IMR-90 (cell line): ENCODE measurements at regions not wholly inside any gene's neighbourhood (a gene's known extent, or its start where the extent isn't known, plus 50 kb on each side); places are given as distances from the start of the nearest gene placed in this dataset.
"Not testable (repeated sequence)": the region's sequence is repeated elsewhere in the genome, so short reads cannot be mapped to it uniquely, and the experiment has no call there.

Experiments used
- ATAC-seq: fragments of 200-7000 bp; cut with Tn5 transposase; 2 replicates; pipeline ENCODE4 v1.9.1; 2020; ENCODE audit warnings: low read depth, mild to moderate bottlenecking, moderate library complexity
- BruUV-seq: library from RNA; stranded (reverse); fragments of 400-500 nt; replicated peaks from 2 replicates; lab custom pipeline; 2021; lab: Mats Ljungman, UMichigan
- CTCF ChIA-PET: fragments of 300-600 bp; formaldehyde crosslinking; extraction: SDS; loops from one replicate; lab custom pipeline; 2021; ENCODE audit warnings: antibody characterized with exemption; lab: Yijun Ruan, JAX
- POLR2A ChIA-PET: fragments of 300-600 bp; sonication (Branson Sonifier 250); formaldehyde crosslinking; loops from one replicate; lab custom pipeline; 2022; ENCODE audit warnings: antibody characterized with exemption; ENCODE audit not compliant: unreplicated experiment; lab: Charles Lee
- DNase-seq: peaks from one replicate; pipeline ENCODE4 v3.0.0; 2013
- H2AFZ ChIP-seq: replicated peaks from 2 replicates; pipeline ENCODE3; 2013; ENCODE audit warnings: low read length, mild to moderate bottlenecking; ENCODE audit not compliant: poor library complexity
- H2AK5ac ChIP-seq: 2 replicates; pipeline ENCODE4 v1.6.1; 2013; ENCODE audit warnings: low read depth, low read length, inconsistent platforms
- H2AK9ac ChIP-seq: replicated peaks from 2 replicates; pipeline ENCODE3; 2013; ENCODE audit warnings: mild to moderate bottlenecking, low read depth, low read length, moderate library complexity; ENCODE audit not compliant: poor library complexity
- H2BK120ac ChIP-seq: 2 replicates; pipeline ENCODE4 v1.6.1; 2013; ENCODE audit warnings: low read depth, low read length, inconsistent platforms
- H2BK15ac ChIP-seq: 3 replicates; pipeline ENCODE4 v1.6.1; 2013; ENCODE audit warnings: low read depth, low read length, inconsistent platforms
- H2BK20ac ChIP-seq: 2 replicates; pipeline ENCODE4 v1.6.1; 2013; ENCODE audit warnings: low read depth, mild to moderate bottlenecking, inconsistent platforms, low read length, moderate library complexity
- H2BK5ac ChIP-seq: 2 replicates; pipeline ENCODE4 v1.6.1; 2013; ENCODE audit warnings: mild to moderate bottlenecking, low read depth, low read length, inconsistent platforms; ENCODE audit not compliant: poor library complexity, severe bottlenecking
- H3K14ac ChIP-seq: replicated peaks from 2 replicates; pipeline ENCODE4 v1.6.1; 2013; ENCODE audit warnings: low read depth, low read length, inconsistent platforms
- H3K18ac ChIP-seq: 2 replicates; pipeline ENCODE4 v1.6.1; 2013; ENCODE audit warnings: low read depth, low read length, control low read depth
- H3K23ac ChIP-seq: 2 replicates; pipeline ENCODE4 v1.6.1; 2013; ENCODE audit warnings: low read depth, low read length, inconsistent platforms
- H3K27ac ChIP-seq: 2 replicates; pipeline ENCODE4 v1.5.1; 2013; ENCODE audit warnings: mild to moderate bottlenecking, control low read depth, low read length; ENCODE audit not compliant: insufficient read depth
- H3K27me3 ChIP-seq: 2 replicates; pipeline ENCODE4 v1.6.1; 2013; ENCODE audit warnings: low read length; ENCODE audit not compliant: control insufficient read depth, insufficient read depth
- H3K36me3 ChIP-seq: 2 replicates; pipeline ENCODE4 v1.6.1; 2013; ENCODE audit warnings: low read length, mixed read lengths; ENCODE audit not compliant: control insufficient read depth, insufficient read depth
- H3K4ac ChIP-seq: 2 replicates; pipeline ENCODE4 v1.6.1; 2013; ENCODE audit warnings: low read depth, low read length, inconsistent platforms
- H3K4me1 ChIP-seq: 2 replicates; pipeline ENCODE4 v1.6.1; 2013; ENCODE audit warnings: low read length, mixed read lengths; ENCODE audit not compliant: control insufficient read depth, insufficient read depth
- H3K4me2 ChIP-seq: 2 replicates; pipeline ENCODE4 v1.6.1; 2013; ENCODE audit warnings: low read depth, mild to moderate bottlenecking, control low read depth, low read length, moderate library complexity
- H3K4me3 ChIP-seq: 2 replicates; pipeline ENCODE4 v1.5.1; 2013; ENCODE audit warnings: low read depth, mild to moderate bottlenecking, control low read depth, low read length, moderate library complexity; ENCODE audit not compliant: insufficient read depth
- H3K56ac ChIP-seq: 2 replicates; pipeline ENCODE4 v1.6.1; 2013; ENCODE audit warnings: low read length, inconsistent platforms; ENCODE audit not compliant: insufficient read depth; ENCODE audit errors: extremely low read depth
- H3K79me1 ChIP-seq, 2 experiments: 2 replicates each; pipeline ENCODE4 v1.6.1; 2013; ENCODE audit warnings: low read length in 2 of 2, inconsistent platforms in 1 of 2, low read depth in 1 of 2
- H3K9ac ChIP-seq: 2 replicates; pipeline ENCODE4 v1.6.1; 2013; ENCODE audit warnings: low read depth, low read length, control low read depth
- H3K9me1 ChIP-seq: 2 replicates; pipeline ENCODE4 v1.6.1; 2013; ENCODE audit warnings: low read length, inconsistent platforms; ENCODE audit not compliant: insufficient read depth
- H3K9me3 ChIP-seq: 2 replicates; pipeline ENCODE4 v1.6.1; 2013; ENCODE audit warnings: low read length; ENCODE audit not compliant: control insufficient read depth, insufficient read depth
- H4K20me1 ChIP-seq: 2 replicates; pipeline ENCODE4 v1.6.1; 2013; ENCODE audit warnings: low read length, inconsistent platforms; ENCODE audit not compliant: insufficient read depth
- H4K5ac ChIP-seq: 2 replicates; pipeline ENCODE4 v1.6.1; 2013; ENCODE audit warnings: mild to moderate bottlenecking, low read depth, low read length, control low read depth
- H4K8ac ChIP-seq, 2 experiments: 2 replicates each; pipeline ENCODE4 v1.6.1; 2013; ENCODE audit warnings: low read depth in 2 of 2, low read length in 2 of 2, control low read depth in 1 of 2, inconsistent platforms in 1 of 2
- H4K91ac ChIP-seq: 2 replicates; pipeline ENCODE4 v1.6.1; 2013; ENCODE audit warnings: low read depth, low read length, inconsistent platforms; ENCODE audit not compliant: insufficient read depth
- CEBPB ChIP-seq: IDR thresholded peaks from 2 replicates; pipeline ENCODE4 v1.6.1; 2012; ENCODE audit warnings: low read depth, low read length, improper control_type of control experiment
- FOS ChIP-seq: fragments of 150-350 bp; IDR thresholded peaks from 2 replicates; pipeline ENCODE4 v1.6.1; 2016; ENCODE audit warnings: low read depth, low read length
- MAFK ChIP-seq: IDR thresholded peaks from 2 replicates; pipeline ENCODE4 v1.6.1; 2012; ENCODE audit warnings: low read depth, low read length, improper control_type of control experiment
- POLR2A ChIP-seq: IDR thresholded peaks from 2 replicates; pipeline ENCODE4 v1.6.1; 2012; ENCODE audit warnings: mild to moderate bottlenecking, low read depth, low read length
- RCOR1 ChIP-seq: IDR thresholded peaks from 2 replicates; pipeline ENCODE4 v1.6.1; 2012; ENCODE audit warnings: mild to moderate bottlenecking, low read length, improper control_type of control experiment; ENCODE audit not compliant: insufficient replicate concordance
- WGBS, 2 experiments: methylation state at CpG; one replicate each; pipeline versions ENCODE4 v1.1.5 to v1.1.7; 2013; ENCODE audit warnings: missing lambda C conversion rate in 2 of 2; ENCODE audit not compliant: insufficient read length in 1 of 2; ENCODE audit errors: extremely low coverage in 2 of 2; 5-methylcytosine and 5-hydroxymethylcytosine counted together
- dilution Hi-C: fragments of 300-500 bp; cut with HindIII; formaldehyde crosslinking; loops from one replicate; pipeline ENCODE4 v1.14.3; 2018; ENCODE audit warnings: low sequenced_read_pairs; ENCODE audit not compliant: unreplicated experiment
- in situ Hi-C: fragments of 300-500 bp; cut with MboI; formaldehyde crosslinking; loops from 3 replicates; pipeline ENCODE4 v1.14.3; 2019; ENCODE audit warnings: low sequenced_read_pairs, inconsistent platforms, mixed read lengths
- intact Hi-C: fragments of 100-400 bp; cut with micrococcal nuclease; formaldehyde crosslinking; loops from 2 replicates; pipeline ENCODE4 v1.10.0; 2022

DNA sequence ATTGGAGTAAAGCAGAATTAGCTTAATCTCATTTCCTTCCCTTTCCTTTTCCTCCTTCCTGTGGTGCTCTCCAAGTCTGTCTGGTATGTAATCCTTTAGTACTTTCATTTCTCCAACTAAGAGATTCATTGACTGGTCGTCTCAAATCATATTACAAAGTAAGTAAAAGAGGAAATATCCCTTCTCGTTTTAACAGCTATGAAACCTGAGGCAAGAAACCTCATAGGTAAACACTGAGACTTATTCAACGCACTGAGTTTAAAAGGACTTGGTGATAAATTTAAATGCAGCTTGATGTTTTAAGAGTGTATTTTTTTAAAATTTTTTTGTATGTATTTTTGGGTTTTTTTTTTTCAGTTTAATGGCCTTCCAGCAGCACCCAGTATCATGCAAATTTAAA is 117.2 kb upstream of the LRRC3B start:
- Histone ChIP-seq H3K9ac (no peak overlapping the region), H2AK9ac (no peak overlapping the region), H3K27me3 (no peaks in the 10 kb centered on the region), H2AFZ (no peak overlapping the region), H3K56ac (no peak overlapping the region), H3K14ac (no peak overlapping the region), H2AK5ac (no peak overlapping the region), H3K36me3 (no peaks in the 10 kb centered on the region), H3K79me1 (no peaks in the 10 kb centered on the region), H3K18ac (no peak overlapping the region), H3K9me3 (peaks cover 4% of the 10 kb centered on the region; the same call in 1 of the 2 replicates), H3K4ac (no peak overlapping the region), H2BK120ac (no peak overlapping the region), H4K91ac (no peak overlapping the region), H4K20me1 (no peaks in the 10 kb centered on the region), H2BK20ac (no peak overlapping the region), H4K8ac (no peak overlapping the region), H3K4me1 (no peaks in the 10 kb centered on the region), H3K23ac (no peak overlapping the region), H2BK5ac (no peak overlapping the region), H3K4me3 (no peak overlapping the region), H3K9me1 (no peaks in the 10 kb centered on the region), H4K5ac (no peak overlapping the region), H3K27ac (no peak overlapping the region), H3K4me2 (no peak overlapping the region), H2BK15ac (no peak overlapping the region)
- ChIA-PET POLR2A (no interaction called here), CTCF (no interaction called here)
- no CpG with 5 or more reads among the region's 3 CpGs for WGBS, 2 experiments
- TF ChIP-seq POLR2A (no peak), FOS (no peak), CEBPB (no peak), MAFK (no peak), RCOR1 (no peak)
- dilution Hi-C loops = no loop called here
- in situ Hi-C loops = no loop called here
- no TSS peak for BruUV-seq
- no peak for ATAC-seq
- DNase-seq = no peak
- intact Hi-C loops = no loop called here

DNA sequence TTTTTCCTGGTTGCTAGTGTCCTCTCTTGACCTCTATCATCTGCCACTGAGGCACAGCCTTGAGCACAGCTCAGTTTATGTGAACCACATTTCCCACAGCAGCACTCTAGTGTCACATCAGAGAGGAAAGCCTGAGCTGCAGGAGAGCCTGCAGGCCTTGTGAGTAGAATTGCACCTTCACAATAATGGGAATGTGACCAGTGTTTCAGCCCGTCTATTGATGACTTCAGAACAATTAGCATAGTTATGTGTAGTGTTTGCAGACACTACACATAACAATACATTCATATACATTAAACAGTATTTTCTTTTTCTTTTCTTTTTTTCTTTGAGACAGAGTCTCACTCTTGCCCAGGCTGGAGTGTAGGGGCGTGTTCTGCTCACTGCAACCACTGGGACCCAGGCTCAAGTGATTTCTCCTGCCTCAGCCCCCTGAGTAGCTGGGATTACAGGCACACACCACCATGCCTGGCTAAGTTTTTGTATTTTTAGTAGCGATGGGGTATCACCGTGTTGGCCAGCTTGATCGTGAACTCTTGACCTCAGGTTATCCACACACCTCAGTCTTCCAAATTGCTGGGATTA is 108.0 kb upstream of the LRRC3B start:
- H4K8ac ChIP-seq, H2AK5ac ChIP-seq, H2BK5ac ChIP-seq, CTCF ChIA-PET, H3K14ac ChIP-seq, H3K56ac ChIP-seq, in situ Hi-C loops, H2AFZ ChIP-seq, H3K79me1 ChIP-seq, DNase-seq, H3K27me3 ChIP-seq, H4K20me1 ChIP-seq, H2BK15ac ChIP-seq, H4K91ac ChIP-seq, dilution Hi-C loops, ATAC-seq, H2AK9ac ChIP-seq, H3K27ac ChIP-seq, BruUV-seq, H3K18ac ChIP-seq, H4K5ac ChIP-seq, H3K4me1 ChIP-seq, intact Hi-C loops, H3K9me1 ChIP-seq, H3K23ac ChIP-seq, H3K4ac ChIP-seq, H2BK20ac ChIP-seq, POLR2A ChIA-PET, H3K9ac ChIP-seq, H3K9me3 ChIP-seq, H3K4me2 ChIP-seq, H2BK120ac ChIP-seq, H3K4me3 ChIP-seq, H3K36me3 ChIP-seq: not testable (repeated sequence)
- no CpG with 5 or more reads among the region's 5 CpGs for WGBS, 2 experiments
